ENCODE measurements at regions not wholly inside any gene's neighbourhood (a gene's known extent, or its start where the extent isn't known, plus 50 kb on each side); places are given as distances from the start of the nearest gene placed in this dataset.

DNA sequence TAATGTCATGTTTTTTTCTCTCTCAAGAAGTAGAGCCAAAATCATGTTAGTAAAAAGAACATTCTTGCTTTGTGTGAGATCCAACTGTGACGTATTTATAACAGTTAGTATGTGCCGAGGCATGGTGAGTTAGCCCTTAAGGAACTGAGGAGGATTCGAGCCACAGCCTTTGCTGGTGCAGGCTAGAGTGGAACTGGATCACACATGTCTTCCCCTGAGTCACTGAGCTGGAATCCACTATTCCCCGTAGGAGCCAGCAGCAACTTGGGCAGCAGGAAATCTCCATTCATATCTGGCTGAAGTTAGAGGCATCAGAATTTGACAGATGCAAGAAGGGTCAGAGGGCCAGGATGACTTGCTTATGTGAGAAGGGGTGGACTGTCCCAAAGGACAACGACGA lies 144.6 kb upstream of the KIT start:
- Histone ChIP-seq H3K27me3 (no peaks in the 10 kb centered on the region), H3K4me1 (no peaks in the 10 kb centered on the region), H3K36me3 (no peaks in the 10 kb centered on the region), H3K4me3 (no peak overlapping the region), H3K9me3 (no peaks in the 10 kb centered on the region), H3K27ac (no peak overlapping the region)
- 73 to 80% methylated on average over 6 of the region's 6 CpGs for WGBS, 2 donors
- TF ChIP-seq EP300 (IDR thresholded peaks at IDR 0.05) (no peak), POLR2A (IDR thresholded peaks at IDR 0.05) (no peak), POLR2AphosphoS5 (IDR thresholded peaks at IDR 0.05) (no peak)
- TF ChIP-seq, protein P1, sequence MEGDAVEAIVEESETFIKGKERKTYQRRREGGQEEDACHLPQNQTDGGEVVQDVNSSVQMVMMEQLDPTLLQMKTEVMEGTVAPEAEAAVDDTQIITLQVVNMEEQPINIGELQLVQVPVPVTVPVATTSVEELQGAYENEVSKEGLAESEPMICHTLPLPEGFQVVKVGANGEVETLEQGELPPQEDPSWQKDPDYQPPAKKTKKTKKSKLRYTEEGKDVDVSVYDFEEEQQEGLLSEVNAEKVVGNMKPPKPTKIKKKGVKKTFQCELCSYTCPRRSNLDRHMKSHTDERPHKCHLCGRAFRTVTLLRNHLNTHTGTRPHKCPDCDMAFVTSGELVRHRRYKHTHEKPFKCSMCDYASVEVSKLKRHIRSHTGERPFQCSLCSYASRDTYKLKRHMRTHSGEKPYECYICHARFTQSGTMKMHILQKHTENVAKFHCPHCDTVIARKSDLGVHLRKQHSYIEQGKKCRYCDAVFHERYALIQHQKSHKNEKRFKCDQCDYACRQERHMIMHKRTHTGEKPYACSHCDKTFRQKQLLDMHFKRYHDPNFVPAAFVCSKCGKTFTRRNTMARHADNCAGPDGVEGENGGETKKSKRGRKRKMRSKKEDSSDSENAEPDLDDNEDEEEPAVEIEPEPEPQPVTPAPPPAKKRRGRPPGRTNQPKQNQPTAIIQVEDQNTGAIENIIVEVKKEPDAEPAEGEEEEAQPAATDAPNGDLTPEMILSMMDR (IDR thresholded peaks at IDR 0.05), result no peak
- ATAC-seq (ENCODE audit: low FRiP score in 2 of 2), result peak in 1 of 2 donors; percentile 94
- no peak for DNase-seq

DNA sequence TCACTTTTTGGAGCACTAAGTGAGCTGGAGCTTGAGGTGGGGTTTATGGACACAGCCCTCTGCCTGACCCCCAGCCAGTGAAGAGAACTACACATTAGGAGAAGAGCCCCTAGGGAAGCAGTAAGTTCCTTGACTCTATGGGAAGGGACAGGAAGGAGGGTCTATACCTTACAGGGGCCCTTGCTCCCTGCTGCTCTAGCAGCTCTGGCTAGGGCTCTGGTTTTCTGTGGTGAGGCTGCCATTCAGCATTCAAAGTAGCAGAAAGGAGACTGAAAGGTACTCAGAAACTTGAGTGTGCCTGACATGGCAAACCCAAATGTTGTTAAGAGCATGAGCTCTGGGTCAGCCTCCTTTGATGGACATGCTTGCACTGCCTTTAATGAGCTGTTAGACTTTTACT lies 144.0 kb upstream of the KIT start:
- H3K27ac ChIP-seq, result no peak overlapping the region
- no peaks in the 10 kb centered on the region for H3K27me3 ChIP-seq
- peak in 1 of 2 donors; percentile 6 for ATAC-seq (ENCODE audit: low FRiP score in 2 of 2)
- H3K9me3 ChIP-seq, result no peaks in the 10 kb centered on the region
- H3K4me1 ChIP-seq, result no peaks in the 10 kb centered on the region
- DNase-seq, result no peak
- TF ChIP-seq POLR2AphosphoS5 (IDR thresholded peaks at IDR 0.05), result no peak
- TF ChIP-seq, protein P1 (IDR thresholded peaks at IDR 0.05), result no peak
- no peak for TF ChIP-seq EP300 (IDR thresholded peaks at IDR 0.05)
- no peak for TF ChIP-seq POLR2A (IDR thresholded peaks at IDR 0.05)
- no peak overlapping the region for H3K4me3 ChIP-seq
- no peaks in the 10 kb centered on the region for H3K36me3 ChIP-seq

DNA sequence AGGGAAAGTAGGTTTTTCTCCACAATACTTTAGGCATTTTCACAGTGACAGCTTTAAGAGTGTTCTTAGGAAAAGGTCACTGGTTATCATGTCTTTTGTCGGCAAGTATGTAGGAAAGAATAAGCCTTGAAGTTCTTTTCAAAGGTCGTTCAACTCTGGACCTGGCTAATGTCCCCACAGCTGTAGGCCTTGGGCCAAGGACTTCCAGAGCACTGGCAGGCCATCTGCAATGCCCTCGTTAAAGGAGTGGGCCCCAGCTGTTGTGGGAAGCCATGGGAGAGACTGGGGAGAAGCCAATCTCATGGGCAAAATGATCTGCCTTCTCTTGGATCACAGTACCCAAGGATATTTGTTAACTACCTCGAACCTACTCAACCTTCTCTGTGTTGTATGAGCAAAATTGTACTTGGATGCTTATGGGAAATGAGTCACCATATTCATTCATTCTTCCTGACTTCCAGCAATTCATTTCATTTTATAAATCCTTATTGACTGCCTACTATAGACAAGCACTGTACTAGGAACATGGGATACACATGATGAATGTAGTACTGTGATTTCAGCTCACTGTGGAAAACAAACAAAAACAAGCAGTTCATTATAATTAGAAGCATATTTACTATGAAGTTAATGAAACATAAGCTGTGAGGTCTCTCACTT lies 141.1 kb upstream of the KIT start:
- H3K27me3 ChIP-seq, result no peaks in the 10 kb centered on the region
- no peak overlapping the region for H3K27ac ChIP-seq
- 61 to 63% methylated on average over 4 of the region's 4 CpGs for WGBS, 2 donors
- H3K4me1 ChIP-seq, result no peaks in the 10 kb centered on the region
- no peak for ATAC-seq (ENCODE audit: low FRiP score in 2 of 2)
- DNase-seq, result no peak
- H3K9me3 ChIP-seq, result no peaks in the 10 kb centered on the region
- H3K36me3 ChIP-seq, result no peaks in the 10 kb centered on the region
- no peak overlapping the region for H3K4me3 ChIP-seq
- TF ChIP-seq POLR2AphosphoS5 (IDR thresholded peaks at IDR 0.05) (no peak), EP300 (IDR thresholded peaks at IDR 0.05) (no peak), POLR2A (IDR thresholded peaks at IDR 0.05) (no peak)
- TF ChIP-seq, protein P1 (IDR thresholded peaks at IDR 0.05), result no peak

- H3K27ac ChIP-seq, result no peak overlapping the region
- no peaks in the 10 kb centered on the region for H3K36me3 ChIP-seq
- TF ChIP-seq POLR2AphosphoS5 (IDR thresholded peaks at IDR 0.05) (no peak), POLR2A (IDR thresholded peaks at IDR 0.05) (no peak), EP300 (IDR thresholded peaks at IDR 0.05) (no peak)
- TF ChIP-seq, protein P1 (IDR thresholded peaks at IDR 0.05), result no peak
- H3K9me3 ChIP-seq, result no peaks in the 10 kb centered on the region
- DNase-seq, result no peak
- ATAC-seq (ENCODE audit: low FRiP score in 2 of 2), result no peak
- no peaks in the 10 kb centered on the region for H3K27me3 ChIP-seq
- WGBS, 2 donors, result 88 to 95% methylated on average over 3 of the region's 3 CpGs
- H3K4me1 ChIP-seq, result no peaks in the 10 kb centered on the region
- H3K4me3 ChIP-seq, result no peak overlapping the region
Observed at GRCh38 chr4:54517781-54518444, 139.8 kb upstream of the KIT start.

DNA sequence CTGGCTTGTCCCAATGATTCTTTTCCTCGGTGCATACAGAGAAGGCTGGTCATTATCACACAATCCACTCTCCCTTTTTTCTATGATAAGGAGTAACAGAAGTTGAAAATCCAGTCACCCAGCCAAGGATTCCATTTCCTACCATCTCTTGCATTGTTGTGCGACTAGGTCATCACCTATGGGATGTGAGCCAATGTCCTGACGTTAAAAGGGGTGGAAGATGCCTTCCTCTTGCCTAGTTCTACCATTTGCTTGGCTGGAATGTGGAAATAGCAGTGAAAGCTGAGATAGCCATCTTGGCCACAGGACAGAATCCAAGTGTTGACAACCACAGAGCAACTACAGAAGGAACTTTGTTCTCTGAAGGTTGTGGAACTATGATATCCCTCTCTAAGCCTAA lies 132.2 kb upstream of the KIT start:
- H3K27ac ChIP-seq, result no peak overlapping the region
- no peaks in the 10 kb centered on the region for H3K4me1 ChIP-seq
- no peaks in the 10 kb centered on the region for H3K27me3 ChIP-seq
- no peak overlapping the region for H3K4me3 ChIP-seq
- ATAC-seq (ENCODE audit: low FRiP score in 2 of 2) (peak in 1 of 2 donors; percentile 60), DNase-seq (no peak)
- no peaks in the 10 kb centered on the region for H3K9me3 ChIP-seq
- WGBS, 2 donors, result 51 to 64% methylated on average over 3 of the region's 3 CpGs
- TF ChIP-seq POLR2AphosphoS5 (IDR thresholded peaks at IDR 0.05) (no peak), EP300 (IDR thresholded peaks at IDR 0.05) (no peak), POLR2A (IDR thresholded peaks at IDR 0.05) (no peak)
- TF ChIP-seq, protein P1 (IDR thresholded peaks at IDR 0.05), result no peak
- H3K36me3 ChIP-seq, result no peaks in the 10 kb centered on the region

Measured in upper lobe of left lung (tissue), 6 donors.